ENCODE measurements at regions not wholly inside any gene's neighbourhood (a gene's known extent, or its start where the extent isn't known, plus 50 kb on each side); places are given as distances from the start of the nearest gene placed in this dataset.

GRCh38 chr11:96885405-96885804 is 495.6 kb downstream of the JRKL start:
- Histone ChIP-seq H3K4me1 (ENCODE audit: control insufficient read depth in 2 of 2, insufficient read depth in 2 of 2, low read length in 2 of 2) (no peaks in the 10 kb centered on the region), H3K4me3 (ENCODE audit: control extremely low read depth in 1 of 5, extremely low read depth in 1 of 5, insufficient read depth in 1 of 5, low read depth in 2 of 5, low read length in 4 of 5) (no peak overlapping the region), H3K27me3 (replicated peaks in 1 of 4; ENCODE audit: control extremely low read depth in 1 of 4, control insufficient read depth in 3 of 4, insufficient read depth in 4 of 4, low read length in 3 of 4) (no peaks in the 10 kb centered on the region), H3K27ac (ENCODE audit: low read length in 2 of 2) (no peak overlapping the region), H2AFZ (ENCODE audit: insufficient read depth, low read depth, low read length, poor library complexity, severe bottlenecking) (no peak overlapping the region), H3K9ac (ENCODE audit: low read length) (no peak overlapping the region), H3K36me3 (replicated peaks in 1 of 2; ENCODE audit: control extremely low read depth in 1 of 2, control insufficient read depth in 1 of 2, extremely low read depth in 1 of 2, insufficient read depth in 2 of 2, low read length in 1 of 2) (no peaks in the 10 kb centered on the region), H4K20me1 (ENCODE audit: control insufficient read depth, insufficient read depth, low read length, poor library complexity, severe bottlenecking) (no peaks in the 10 kb centered on the region), H3K9me3 (ENCODE audit: control extremely low read depth in 1 of 3, control insufficient read depth in 2 of 3, insufficient read depth in 1 of 3, low read length in 2 of 3) (no peaks in the 10 kb centered on the region), H3K4me2 (replicated peaks; ENCODE audit: low read depth, low read length, poor library complexity, severe bottlenecking) (no peak overlapping the region), H3K79me2 (ENCODE audit: control insufficient read depth, insufficient read depth, low read length) (no peaks in the 10 kb centered on the region)
- Mint-ChIP-seq H3K27ac (no peak overlapping the region), H3K4me3 (no peak overlapping the region), H3K27me3 (no peaks in the 10 kb centered on the region), H3K9me3 (ENCODE audit: insufficient read depth) (peaks cover 7% of the 10 kb centered on the region), H3K4me1 (no peaks in the 10 kb centered on the region)
- WGBS (ENCODE audit: insufficient coverage), result no CpG with 5 or more reads among the region's 3 CpGs
- intact Hi-C loops (cut with micrococcal nuclease), result no loop called here
- no peak for ATAC-seq (ENCODE audit: low read depth)
- no peak for TF ChIP-seq EZH2 (IDR thresholded peaks at IDR 0.05; ENCODE audit: borderline replicate concordance, insufficient read depth, low read depth, low read length, poor library complexity, severe bottlenecking)
- no peak for TF ChIP-seq CTCF (IDR thresholded peaks at IDR 0.05)
- ChIA-PET POLR2A (no interaction called here), CTCF (no interaction called here)
- no peak for DNase-seq

- H3K36me3 ChIP-seq (replicated peaks in 1 of 2; ENCODE audit: control extremely low read depth in 1 of 2, control insufficient read depth in 1 of 2, extremely low read depth in 1 of 2, insufficient read depth in 2 of 2, low read length in 1 of 2), result no peaks in the 10 kb centered on the region
- H3K9me3 ChIP-seq (ENCODE audit: control extremely low read depth in 1 of 3, control insufficient read depth in 2 of 3, insufficient read depth in 1 of 3, low read length in 2 of 3), result no peaks in the 10 kb centered on the region
- 90% methylated on average over 2 of the region's 2 CpGs for WGBS (ENCODE audit: insufficient coverage)
- Mint-ChIP-seq H3K27ac (no peak overlapping the region), H3K27me3 (no peaks in the 10 kb centered on the region), H3K9me3 (ENCODE audit: insufficient read depth) (peaks cover 7% of the 10 kb centered on the region), H3K4me1 (no peaks in the 10 kb centered on the region), H3K4me3 (no peak overlapping the region)
- no peaks in the 10 kb centered on the region for H3K27me3 ChIP-seq (replicated peaks in 1 of 4; ENCODE audit: control extremely low read depth in 1 of 4, control insufficient read depth in 3 of 4, insufficient read depth in 4 of 4, low read length in 3 of 4)
- H3K4me2 ChIP-seq (replicated peaks; ENCODE audit: low read depth, low read length, poor library complexity, severe bottlenecking), result no peak overlapping the region
- ATAC-seq (ENCODE audit: low read depth) (no peak), DNase-seq (no peak)
- H4K20me1 ChIP-seq (ENCODE audit: control insufficient read depth, insufficient read depth, low read length, poor library complexity, severe bottlenecking), result no peaks in the 10 kb centered on the region
- no peak overlapping the region for H2AFZ ChIP-seq (ENCODE audit: insufficient read depth, low read depth, low read length, poor library complexity, severe bottlenecking)
- intact Hi-C loops (cut with micrococcal nuclease), result no loop called here
- ChIA-PET CTCF (no interaction called here), POLR2A (no interaction called here)
- no peak overlapping the region for H3K9ac ChIP-seq (ENCODE audit: low read length)
- H3K4me3 ChIP-seq (ENCODE audit: control extremely low read depth in 1 of 5, extremely low read depth in 1 of 5, insufficient read depth in 1 of 5, low read depth in 2 of 5, low read length in 4 of 5), result no peak overlapping the region
- H3K4me1 ChIP-seq (ENCODE audit: control insufficient read depth in 2 of 2, insufficient read depth in 2 of 2, low read length in 2 of 2), result no peaks in the 10 kb centered on the region
- TF ChIP-seq EZH2 (IDR thresholded peaks at IDR 0.05; ENCODE audit: borderline replicate concordance, insufficient read depth, low read depth, low read length, poor library complexity, severe bottlenecking), result no peak
- TF ChIP-seq CTCF (IDR thresholded peaks at IDR 0.05), result no peak
- H3K27ac ChIP-seq (ENCODE audit: low read length in 2 of 2), result no peak overlapping the region
- no peaks in the 10 kb centered on the region for H3K79me2 ChIP-seq (ENCODE audit: control insufficient read depth, insufficient read depth, low read length)
These were observed 496.1 kb downstream of the JRKL start for GRCh38 chr11:96885912-96886311.
